ENCODE measurements at regions not wholly inside any gene's neighbourhood (a gene's known extent, or its start where the extent isn't known, plus 50 kb on each side); places are given as distances from the start of the nearest gene placed in this dataset.

DNA sequence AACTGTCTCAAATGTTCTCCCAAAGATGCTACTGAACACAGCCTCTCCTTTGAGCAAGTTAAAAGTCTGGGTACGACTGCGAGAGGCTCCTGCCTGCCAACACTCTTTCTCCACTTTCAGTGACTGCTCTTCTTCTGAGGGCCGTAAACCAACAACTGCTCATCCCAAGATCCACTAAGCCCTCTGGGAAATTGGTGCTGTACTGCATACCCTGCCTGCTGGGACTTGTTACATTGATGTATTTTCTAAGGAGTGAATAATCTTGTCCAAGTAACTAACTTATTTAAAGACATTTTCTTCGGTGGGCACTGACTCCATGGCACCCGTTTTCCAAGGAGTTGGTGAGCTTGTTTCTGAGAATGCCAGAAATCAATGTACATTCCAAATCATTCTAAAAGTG is 87.2 kb downstream of the ZNF280B start:
- Histone ChIP-seq H3K14ac (ENCODE audit: insufficient read depth, low read length) (no peak overlapping the region), H3K9me3 (ENCODE audit: control insufficient read depth, low read depth, low read length) (no peaks in the 10 kb centered on the region), H3K18ac (ENCODE audit: insufficient read length, low read depth, low read length) (no peak overlapping the region), H2AFZ (ENCODE audit: low read length) (no peak overlapping the region), H3K27me3 (ENCODE audit: insufficient read depth, low read length) (peaks cover 62% of the 10 kb centered on the region), H3K4me1 (ENCODE audit: insufficient read depth, low read length) (no peaks in the 10 kb centered on the region), H2BK12ac (ENCODE audit: insufficient read length, low read depth, low read length) (no peak overlapping the region), H2AK5ac (ENCODE audit: insufficient read length, low read length) (no peak overlapping the region), H3T11ph (ENCODE audit: low read length) (no peak overlapping the region), H3K4ac (ENCODE audit: low read depth, low read length) (no peak overlapping the region), H2BK20ac (ENCODE audit: low read depth, low read length, poor library complexity, severe bottlenecking) (no peak overlapping the region), H3K4me2 (ENCODE audit: insufficient read depth, insufficient read length, low read length) (no peak overlapping the region), H2BK5ac (ENCODE audit: insufficient read length, low read length) (no peak overlapping the region), H3K56ac (ENCODE audit: insufficient read length, low read depth, low read length) (no peak overlapping the region), H4K5ac (ENCODE audit: insufficient read length, low read depth, low read length) (no peak overlapping the region), H3K79me2 (ENCODE audit: insufficient read depth, low read length) (no peaks in the 10 kb centered on the region), H3K9ac (ENCODE audit: extremely low read depth, insufficient read length, low read length) (no peak overlapping the region), H4K8ac (replicated peaks; ENCODE audit: insufficient read length, low read depth, low read length) (no peak overlapping the region), H3K79me1 (ENCODE audit: insufficient read depth, low read depth, low read length, poor library complexity, severe bottlenecking) (no peaks in the 10 kb centered on the region), H2BK15ac (ENCODE audit: low read depth, low read length) (no peak overlapping the region), H2BK120ac (ENCODE audit: low read depth, low read length, poor library complexity, severe bottlenecking) (no peak overlapping the region), H4K20me1 (ENCODE audit: control insufficient read depth, insufficient read depth, insufficient read length) (no peaks in the 10 kb centered on the region), H4K91ac (ENCODE audit: insufficient read length, low read depth, low read length) (no peak overlapping the region), H3K27ac (ENCODE audit: insufficient read length, low read depth, low read length) (no peak overlapping the region), H3K23me2 (ENCODE audit: insufficient read length, low read depth, low read length, poor library complexity, severe bottlenecking) (no peaks in the 10 kb centered on the region), H3K23ac (ENCODE audit: insufficient read length, low read depth, low read length) (no peak overlapping the region)
- Mint-ChIP-seq H3K27ac (no peak overlapping the region), H3K4me3 (no peak overlapping the region), H3K9me3 (no peaks in the 10 kb centered on the region; a peak in 1 of 5 replicates), H3K27me3 (ENCODE audit: low read depth) (peaks cover 99% of the 10 kb centered on the region), H3K36me3 (ENCODE audit: insufficient read depth in 1 of 3, low read depth in 3 of 3) (no peaks in the 10 kb centered on the region), H3K4me1 (peaks cover 10 to 13% of the 10 kb centered on the region in 2 experiments)
- WGBS (ENCODE audit: extremely low coverage, insufficient read length, low lambda C conversion rate) = no CpG with 5 or more reads among the region's 5 CpGs
- DNase-seq = no peak
- TF ChIP-seq, protein P1, sequence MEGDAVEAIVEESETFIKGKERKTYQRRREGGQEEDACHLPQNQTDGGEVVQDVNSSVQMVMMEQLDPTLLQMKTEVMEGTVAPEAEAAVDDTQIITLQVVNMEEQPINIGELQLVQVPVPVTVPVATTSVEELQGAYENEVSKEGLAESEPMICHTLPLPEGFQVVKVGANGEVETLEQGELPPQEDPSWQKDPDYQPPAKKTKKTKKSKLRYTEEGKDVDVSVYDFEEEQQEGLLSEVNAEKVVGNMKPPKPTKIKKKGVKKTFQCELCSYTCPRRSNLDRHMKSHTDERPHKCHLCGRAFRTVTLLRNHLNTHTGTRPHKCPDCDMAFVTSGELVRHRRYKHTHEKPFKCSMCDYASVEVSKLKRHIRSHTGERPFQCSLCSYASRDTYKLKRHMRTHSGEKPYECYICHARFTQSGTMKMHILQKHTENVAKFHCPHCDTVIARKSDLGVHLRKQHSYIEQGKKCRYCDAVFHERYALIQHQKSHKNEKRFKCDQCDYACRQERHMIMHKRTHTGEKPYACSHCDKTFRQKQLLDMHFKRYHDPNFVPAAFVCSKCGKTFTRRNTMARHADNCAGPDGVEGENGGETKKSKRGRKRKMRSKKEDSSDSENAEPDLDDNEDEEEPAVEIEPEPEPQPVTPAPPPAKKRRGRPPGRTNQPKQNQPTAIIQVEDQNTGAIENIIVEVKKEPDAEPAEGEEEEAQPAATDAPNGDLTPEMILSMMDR (conservative IDR thresholded peaks at IDR 0.05) = no peak
